ENCODE measurements at regions not wholly inside any gene's neighbourhood (a gene's known extent, or its start where the extent isn't known, plus 50 kb on each side); places are given as distances from the start of the nearest gene placed in this dataset.

DNA sequence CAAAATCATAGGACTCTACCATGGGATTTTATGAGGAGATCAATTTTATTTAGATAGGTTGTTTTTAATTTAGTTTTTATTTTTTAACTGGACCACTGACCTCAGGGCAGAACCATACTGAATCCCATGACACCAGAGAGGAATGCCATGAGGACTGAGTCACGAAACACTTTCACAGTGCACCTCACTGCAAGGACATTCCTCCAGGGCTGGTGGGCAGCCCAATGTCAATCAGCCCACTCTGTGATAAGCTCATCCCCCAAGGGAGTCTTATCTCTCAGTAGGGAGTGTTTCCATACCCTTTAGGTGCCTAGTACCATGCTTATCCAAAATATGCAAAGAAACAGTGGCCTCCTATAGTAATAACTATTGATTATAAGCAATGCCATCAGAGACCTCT, 224.5 kb upstream of the CDH6 start:
- no peaks in the 10 kb centered on the region for H3K4me1 ChIP-seq (ENCODE audit: control insufficient read depth in 1 of 2, low read depth in 2 of 2)
- H3K27ac ChIP-seq, result no peak overlapping the region
- no peak overlapping the region for H3K4me3 ChIP-seq
- DNase-seq (ENCODE audit: low spot score), result no peak
- TF ChIP-seq, protein P1, sequence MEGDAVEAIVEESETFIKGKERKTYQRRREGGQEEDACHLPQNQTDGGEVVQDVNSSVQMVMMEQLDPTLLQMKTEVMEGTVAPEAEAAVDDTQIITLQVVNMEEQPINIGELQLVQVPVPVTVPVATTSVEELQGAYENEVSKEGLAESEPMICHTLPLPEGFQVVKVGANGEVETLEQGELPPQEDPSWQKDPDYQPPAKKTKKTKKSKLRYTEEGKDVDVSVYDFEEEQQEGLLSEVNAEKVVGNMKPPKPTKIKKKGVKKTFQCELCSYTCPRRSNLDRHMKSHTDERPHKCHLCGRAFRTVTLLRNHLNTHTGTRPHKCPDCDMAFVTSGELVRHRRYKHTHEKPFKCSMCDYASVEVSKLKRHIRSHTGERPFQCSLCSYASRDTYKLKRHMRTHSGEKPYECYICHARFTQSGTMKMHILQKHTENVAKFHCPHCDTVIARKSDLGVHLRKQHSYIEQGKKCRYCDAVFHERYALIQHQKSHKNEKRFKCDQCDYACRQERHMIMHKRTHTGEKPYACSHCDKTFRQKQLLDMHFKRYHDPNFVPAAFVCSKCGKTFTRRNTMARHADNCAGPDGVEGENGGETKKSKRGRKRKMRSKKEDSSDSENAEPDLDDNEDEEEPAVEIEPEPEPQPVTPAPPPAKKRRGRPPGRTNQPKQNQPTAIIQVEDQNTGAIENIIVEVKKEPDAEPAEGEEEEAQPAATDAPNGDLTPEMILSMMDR (IDR thresholded peaks at IDR 0.05), result no peak
- ATAC-seq (ENCODE audit: insufficient number of reproducible peaks, low FRiP score, low read depth), result no peak
- H3K36me3 ChIP-seq, result no peaks in the 10 kb centered on the region
- H3K27me3 ChIP-seq (replicated peaks; ENCODE audit: insufficient read depth), result no peaks in the 10 kb centered on the region
- no peaks in the 10 kb centered on the region for H3K9me3 ChIP-seq

DNA sequence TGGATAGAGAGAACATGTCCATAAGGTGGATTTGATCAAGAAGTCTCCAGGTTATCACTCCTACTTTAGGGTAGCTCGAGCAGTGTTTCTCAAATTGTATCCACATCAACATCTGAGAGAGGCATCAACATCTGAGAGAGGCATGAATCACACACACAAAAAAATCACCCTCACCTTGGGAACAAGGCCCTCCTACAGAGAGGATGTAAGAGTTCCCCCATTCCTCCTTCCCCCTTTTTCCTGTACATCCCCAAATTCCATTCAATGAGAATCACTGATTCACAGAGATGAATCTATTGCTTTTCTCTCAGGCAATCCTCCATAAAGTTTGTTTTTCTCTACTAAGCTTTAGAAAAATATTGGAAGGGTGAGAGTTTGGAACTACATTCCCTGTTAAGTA, 233.4 kb upstream of the CDH6 start:
- Histone ChIP-seq H3K27ac (no peak overlapping the region), H3K4me1 (ENCODE audit: control insufficient read depth in 1 of 2, low read depth in 2 of 2) (no peaks in the 10 kb centered on the region), H3K27me3 (replicated peaks; ENCODE audit: insufficient read depth) (no peaks in the 10 kb centered on the region), H3K4me3 (no peak overlapping the region), H3K9me3 (no peaks in the 10 kb centered on the region), H3K36me3 (no peaks in the 10 kb centered on the region)
- DNase-seq (ENCODE audit: low spot score), result no peak
- TF ChIP-seq, protein P1 (IDR thresholded peaks at IDR 0.05), result no peak
- no peak for ATAC-seq (ENCODE audit: insufficient number of reproducible peaks, low FRiP score, low read depth)

DNA sequence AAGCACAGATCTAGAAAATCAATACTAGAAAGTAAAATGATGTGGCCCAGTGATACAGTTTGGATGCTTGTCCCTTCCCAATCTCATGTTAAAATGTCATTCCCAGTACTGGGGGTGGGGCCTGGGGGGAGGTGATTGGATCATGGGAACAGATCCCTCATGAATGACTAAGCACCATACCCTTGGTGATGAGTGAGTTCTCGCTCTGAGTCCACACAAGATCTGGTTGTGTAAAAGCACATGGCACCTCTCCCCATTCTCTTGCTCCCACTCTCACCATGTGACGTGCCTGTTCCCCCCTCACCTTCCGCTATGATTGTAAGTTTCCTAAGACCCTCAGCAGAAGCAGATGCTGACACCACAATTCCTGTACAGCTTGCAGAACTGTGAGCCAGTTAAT, 234.2 kb upstream of the CDH6 start:
- Histone ChIP-seq H3K4me1 (ENCODE audit: control insufficient read depth in 1 of 2, low read depth in 2 of 2) (no peaks in the 10 kb centered on the region), H3K4me3 (no peak overlapping the region), H3K27me3 (replicated peaks; ENCODE audit: insufficient read depth) (no peaks in the 10 kb centered on the region), H3K27ac (no peak overlapping the region), H3K9me3 (no peaks in the 10 kb centered on the region), H3K36me3 (no peaks in the 10 kb centered on the region)
- ATAC-seq (ENCODE audit: insufficient number of reproducible peaks, low FRiP score, low read depth) (no peak), DNase-seq (ENCODE audit: low spot score) (no peak)
- TF ChIP-seq, protein P1 (IDR thresholded peaks at IDR 0.05), result no peak

DNA sequence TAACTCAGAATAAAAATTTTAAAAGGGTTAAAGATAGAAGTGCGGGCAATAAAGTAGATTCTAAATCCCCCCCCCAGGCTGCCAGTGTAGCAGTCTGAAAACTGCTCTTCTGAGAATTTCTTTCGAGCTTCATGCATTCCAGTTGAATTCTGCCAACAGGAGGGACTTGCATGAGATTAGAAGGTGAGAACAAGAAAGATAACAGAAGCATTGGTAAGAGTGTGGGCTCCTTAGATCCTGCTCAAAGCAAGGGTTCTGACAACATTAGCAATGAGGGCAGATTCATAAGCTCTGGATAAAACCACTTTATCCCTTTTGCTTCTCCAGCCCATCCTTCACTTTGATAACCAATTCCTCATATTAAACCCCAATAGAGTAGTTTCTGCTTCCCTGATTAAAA, 235.9 kb upstream of the CDH6 start:
- TF ChIP-seq, protein P1 (IDR thresholded peaks at IDR 0.05), result no peak
- Histone ChIP-seq H3K27me3 (replicated peaks; ENCODE audit: insufficient read depth) (no peaks in the 10 kb centered on the region), H3K27ac (no peak overlapping the region), H3K4me3 (no peak overlapping the region), H3K36me3 (no peaks in the 10 kb centered on the region), H3K4me1 (ENCODE audit: control insufficient read depth in 1 of 2, low read depth in 2 of 2) (no peaks in the 10 kb centered on the region), H3K9me3 (no peaks in the 10 kb centered on the region)
- ATAC-seq (ENCODE audit: insufficient number of reproducible peaks, low FRiP score, low read depth) (no peak), DNase-seq (ENCODE audit: low spot score) (no peak)

DNA sequence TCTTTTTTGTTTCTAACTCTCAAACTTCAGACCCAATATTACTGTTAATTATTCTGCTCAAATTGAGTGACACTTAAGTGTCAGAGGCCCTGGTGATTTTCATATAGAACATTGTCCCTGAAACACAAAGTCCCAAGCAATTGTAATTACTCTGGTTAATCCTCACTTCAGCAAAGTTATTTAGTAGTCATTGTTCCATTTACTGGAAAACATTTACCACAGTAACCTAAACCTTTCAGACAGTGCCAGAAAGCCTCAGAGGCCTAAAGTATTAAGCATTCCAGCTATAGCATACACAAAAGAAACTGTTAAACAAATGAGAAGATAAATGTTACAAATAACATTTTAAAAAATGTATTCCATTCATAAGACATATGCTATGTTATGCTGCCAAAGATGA, 237.2 kb upstream of the CDH6 start:
- no peaks in the 10 kb centered on the region for H3K36me3 ChIP-seq
- H3K27ac ChIP-seq, result no peak overlapping the region
- no peaks in the 10 kb centered on the region for H3K4me1 ChIP-seq (ENCODE audit: control insufficient read depth in 1 of 2, low read depth in 2 of 2)
- DNase-seq (ENCODE audit: low spot score), result no peak
- no peak overlapping the region for H3K4me3 ChIP-seq
- TF ChIP-seq, protein P1 (IDR thresholded peaks at IDR 0.05), result no peak
- ATAC-seq (ENCODE audit: insufficient number of reproducible peaks, low FRiP score, low read depth), result no peak
- H3K27me3 ChIP-seq (replicated peaks; ENCODE audit: insufficient read depth), result no peaks in the 10 kb centered on the region
- no peaks in the 10 kb centered on the region for H3K9me3 ChIP-seq
